Heart left ventricle (tissue), 13 donors: ENCODE measurements at regions not wholly inside any gene's neighbourhood (a gene's known extent, or its start where the extent isn't known, plus 50 kb on each side); places are given as distances from the start of the nearest gene placed in this dataset.

Source experiments
- CTCF ChIP-seq, 12 donors: fragments of 200-600 bp; sonication (generic) in 4 of 12; IDR thresholded peaks; one replicate each; pipeline versions ENCODE4 v1.5.0 to v1.8.0; 2018 to 2022; ENCODE audit warnings: antibody characterized with exemption in 12 of 12, mild to moderate bottlenecking in 5 of 12
- POLR2A ChIP-seq, 2 donors: fragments of 450-650 bp; IDR thresholded peaks; one replicate each; pipeline ENCODE4 v1.6.1; 2017; ENCODE audit warnings: antibody characterized with exemption in 2 of 2, mild to moderate bottlenecking in 2 of 2, moderate library complexity in 2 of 2
- donor health status: ischemic (EF 13 %, LVEDD 7.1; RV severe dilation, severe dysfunction).
- donor health status: DM: no; HTN: yes; CAD: no.
- donor health status: DM: no; HTN: no; CAD: no.
- donor health status: ischemic (EF 25% LVEDD 6.9; RV normal size, moderate dysfunction).
- donor health status: ischemic (EF 25% LVEDD 5.7; RV mildly dilated, moderate dysfunction).
- donor health status: ischemic (EF 35%, LVEDD 5.7; RV mildly dilated, moderate dysfunction).
- donor health status: nonischemic (EF 11% LVEDD 7.7; RV severe dilation, severe dysfunction).
- donor health status: DM: yes; HTN: yes; CAD: no.
- donor health status: PGD.
- donor health status: ischemic (EF 29% LVEDD 5.4; RV normal size, mild dysfunction).
- donor health status: nonischemic (EF 23%, LVEDD 6.1; RV moderate dilation, normal function).

- TF ChIP-seq CTCF (IDR thresholded peaks at IDR 0.05) = no peak
- no peak for TF ChIP-seq POLR2A (IDR thresholded peaks at IDR 0.05)
Measured at GRCh38 chr1:191971447-191971846, 186.8 kb upstream of the RGS18 start.
